Left cardiac atrium (tissue), 4 donors: ENCODE measurements at regions not wholly inside any gene's neighbourhood (a gene's known extent, or its start where the extent isn't known, plus 50 kb on each side); places are given as distances from the start of the nearest gene placed in this dataset.
A peak's percentile ranks its signal among the peaks of the same experiment; 100 is the strongest.
"Not testable (repeated sequence)": the region's sequence is repeated elsewhere in the genome, so short reads cannot be mapped to it uniquely, and the experiment has no call there.

Source experiments
- ATAC-seq, 2 donors: fragments of 200-7000 bp; cut with Tn5 transposase; one replicate each; pipeline ENCODE4 v1.9.1; 2020; ENCODE audit warnings: mild to moderate bottlenecking in 2 of 2, moderate library complexity in 2 of 2
- DNase-seq: peaks from one replicate; pipeline ENCODE4 v3.0.0-alpha.2; 2020
- intact Hi-C, 2 donors: fragments of 100-400 bp; cut with DNase I; formaldehyde crosslinking; loops; one replicate each; pipeline versions ENCODE4 v1.14.1 to v1.15.1; 2022 to 2023
- donor health status: DM: no; HTN: yes; CAD: no.
- donor health status: DM: no; HTN: yes; CAD: no; lungs with severe emphysema.
- donor health status: DM: yes; HTN: yes; CAD: no.
- donor health status: Dilated cardiomyopathy.

DNA sequence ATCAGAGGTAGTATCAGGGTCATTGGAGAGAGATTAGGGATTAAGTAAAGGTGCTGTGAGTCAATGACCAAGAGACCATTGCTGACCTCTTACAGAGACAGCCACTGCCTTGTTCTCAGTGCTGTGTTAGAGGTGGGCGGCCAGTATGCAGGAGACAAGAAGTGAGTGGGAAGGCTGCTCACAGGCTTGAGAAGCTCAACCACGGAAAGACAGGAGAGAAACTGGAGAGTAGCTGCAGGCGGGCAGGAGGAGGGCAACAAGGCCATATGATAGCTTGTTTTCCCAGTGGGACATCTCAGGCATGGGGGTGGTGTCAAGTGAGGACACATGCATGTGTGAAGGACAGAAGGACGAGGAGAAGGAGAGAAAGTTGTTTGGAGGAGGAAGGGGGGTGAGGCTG, 237.3 kb downstream of the PDCD6IP start:
- ATAC-seq: no peak
- intact Hi-C loops: no loop called here
- no peak for DNase-seq

DNA sequence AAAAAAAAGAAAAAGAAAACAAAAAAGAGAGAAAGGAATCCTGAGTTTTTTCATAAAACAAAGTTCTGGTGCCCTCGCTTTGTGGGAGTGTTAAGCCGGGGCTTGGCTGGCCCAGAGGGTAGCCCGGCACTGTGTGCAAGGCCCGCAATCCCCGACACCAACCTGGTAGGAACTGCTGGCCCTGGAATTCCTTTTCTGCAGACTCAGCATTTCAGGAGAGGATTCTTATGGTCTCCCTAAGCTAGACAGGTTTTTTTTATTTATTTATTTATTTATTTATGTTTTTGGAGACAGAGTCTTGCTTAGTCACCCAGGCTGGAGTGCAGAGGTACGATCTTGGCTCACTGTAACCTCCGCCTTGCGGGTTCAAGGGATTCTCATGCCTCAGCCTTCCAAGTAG, 238.8 kb downstream of the PDCD6IP start:
- DNase-seq: no peak
- intact Hi-C loops: no loop called here
- ATAC-seq: no peak

DNA sequence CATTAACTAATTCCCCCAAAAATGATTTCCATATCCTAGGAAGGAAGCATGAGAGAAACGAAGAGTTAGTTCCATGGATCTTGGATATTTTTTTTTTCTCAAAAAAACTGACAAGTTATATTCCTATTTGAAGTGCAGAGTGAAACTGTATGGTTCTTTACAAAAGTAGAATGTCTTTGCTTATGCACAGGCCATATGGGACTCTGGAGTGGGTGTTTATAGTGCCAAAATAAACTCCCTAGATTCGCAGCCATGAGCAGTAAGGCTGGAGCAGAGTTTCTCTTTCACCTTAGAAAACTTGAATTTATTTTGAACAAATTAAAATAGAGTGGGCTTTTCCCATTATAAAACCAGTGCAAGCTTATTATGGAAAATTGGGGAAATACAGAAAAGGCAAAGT, 239.7 kb downstream of the PDCD6IP start:
- ATAC-seq (no peak), DNase-seq (no peak)
- intact Hi-C loops: no loop called here

- no peak for DNase-seq
- intact Hi-C loops: no loop called here
- no peak for ATAC-seq
Measured at GRCh38 chr3:34046154-34046553, 247.7 kb downstream of the PDCD6IP start.

DNA sequence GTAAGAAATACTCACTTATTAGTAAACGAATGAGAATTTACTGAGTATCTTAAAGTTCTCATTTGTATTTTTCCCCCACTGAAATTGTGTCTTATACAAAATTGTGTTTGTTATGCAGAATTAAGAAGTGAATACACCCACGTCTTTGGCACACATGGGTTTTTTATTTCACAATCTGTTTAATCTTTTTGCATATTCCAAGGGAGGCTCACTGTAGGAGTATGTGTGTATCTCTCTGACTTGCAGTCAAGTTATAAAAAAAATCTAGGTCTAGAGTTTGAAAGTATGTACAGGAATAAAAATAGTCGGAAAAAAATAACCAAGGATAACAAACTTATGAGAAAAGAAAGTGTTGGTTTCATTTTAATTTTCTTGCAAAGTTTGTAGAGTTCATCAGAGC, 255.2 kb downstream of the PDCD6IP start:
- intact Hi-C loops: no loop called here
- DNase-seq (no peak), ATAC-seq (peak in 1 of 2 donors; percentile 65)

GRCh38 chr3:34056181-34056910, 257.9 kb downstream of the PDCD6IP start:
- ATAC-seq (no peak), DNase-seq (no peak)
- intact Hi-C loops: no loop called here

GRCh38 chr3:34056951-34057390, 258.5 kb downstream of the PDCD6IP start:
- no peak for DNase-seq
- intact Hi-C loops: no loop called here
- no peak for ATAC-seq

DNA sequence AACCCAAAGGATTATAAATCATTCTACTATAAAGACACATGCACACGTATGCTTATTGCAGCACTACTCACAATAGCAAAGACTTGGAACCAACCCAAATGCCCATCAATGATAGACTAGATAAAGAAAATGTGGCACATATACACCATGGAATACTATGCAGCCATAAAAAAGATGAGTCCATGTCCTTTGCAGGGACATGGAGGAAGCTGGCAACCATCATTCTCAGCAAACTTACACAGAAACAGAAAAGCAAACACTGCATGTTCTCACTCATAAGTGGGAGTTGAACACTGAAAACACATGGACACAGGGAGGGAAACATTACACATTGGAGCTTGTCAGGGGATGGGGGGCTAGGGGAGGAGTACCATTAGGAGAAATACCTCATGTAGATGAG, 262.6 kb downstream of the PDCD6IP start:
- intact Hi-C loops, DNase-seq, ATAC-seq: not testable (repeated sequence)

GRCh38 chr3:34065901-34066300, 267.5 kb downstream of the PDCD6IP start:
- ATAC-seq (no peak), DNase-seq (no peak)
- intact Hi-C loops: no loop called here

DNA sequence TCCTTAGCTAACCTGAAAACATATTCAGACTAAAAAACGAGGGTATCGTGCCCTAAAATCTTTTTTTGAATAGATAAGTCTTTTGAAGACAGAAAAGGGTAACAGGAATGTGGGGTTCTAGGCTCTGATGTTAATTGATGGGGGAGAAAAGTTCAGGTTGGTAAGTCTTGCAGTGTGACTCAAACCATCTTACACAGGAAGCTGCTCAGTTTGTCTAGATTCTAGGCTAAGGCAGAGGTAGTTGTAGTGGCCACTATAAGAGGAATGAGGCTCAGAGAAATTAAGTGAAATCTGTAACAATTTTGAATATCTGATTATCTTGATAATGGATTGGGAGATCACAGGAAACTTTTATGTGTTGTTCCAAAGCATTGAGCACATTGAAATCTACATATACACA, 267.9 kb downstream of the PDCD6IP start:
- DNase-seq: no peak
- intact Hi-C loops: no loop called here
- no peak for ATAC-seq

- intact Hi-C loops: no loop called here
- ATAC-seq (no peak), DNase-seq (no peak)
Measured at GRCh38 chr3:34066999-34067398, 268.6 kb downstream of the PDCD6IP start.

GRCh38 chr3:34067536-34068051, 269.2 kb downstream of the PDCD6IP start:
- ATAC-seq (no peak), DNase-seq (no peak)
- intact Hi-C loops: no loop called here

- DNase-seq (no peak), ATAC-seq (no peak)
- intact Hi-C loops: no loop called here
Measured at GRCh38 chr3:34068505-34068904, 270.1 kb downstream of the PDCD6IP start.

DNA sequence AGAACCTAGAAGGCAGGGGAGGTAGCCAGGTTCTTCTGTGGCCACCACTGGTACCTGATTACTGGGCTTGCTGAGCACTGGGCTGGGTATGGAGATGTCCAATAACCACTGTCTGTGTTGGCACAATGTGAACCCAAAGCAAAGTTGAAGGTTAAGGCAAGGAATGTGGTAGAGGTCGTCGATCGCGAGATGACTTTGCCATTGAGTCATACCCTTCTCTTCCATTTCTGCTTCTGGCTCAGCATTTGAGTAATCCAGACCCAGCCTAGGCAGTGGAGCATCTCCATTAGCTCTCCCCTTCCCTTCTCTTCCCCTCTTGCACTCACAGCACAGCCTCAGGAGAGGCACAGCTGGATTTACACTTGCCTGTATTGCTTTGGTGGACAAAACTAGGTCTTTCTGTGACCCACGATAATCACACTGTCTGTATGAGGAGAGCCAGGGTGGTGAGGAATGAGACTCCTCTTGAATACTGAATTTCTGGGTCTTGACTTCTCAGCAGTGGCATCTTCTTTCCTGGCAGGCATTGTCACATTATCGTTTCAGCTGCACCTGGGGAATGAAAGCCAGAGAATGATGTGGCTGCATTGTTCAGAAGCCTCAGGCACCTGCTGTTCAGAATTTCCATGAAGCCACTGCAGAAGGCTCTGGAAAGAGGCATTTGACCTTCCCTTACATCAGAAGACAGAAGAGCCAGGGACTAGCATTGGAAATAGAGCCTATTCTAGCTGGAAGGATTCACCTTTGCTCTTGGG, 272.6 kb downstream of the PDCD6IP start:
- ATAC-seq (no peak), DNase-seq (no peak)
- intact Hi-C loops: no loop called here

- intact Hi-C loops: no loop called here
- DNase-seq (no peak), ATAC-seq (no peak)
Measured at GRCh38 chr3:34072297-34072696, 273.9 kb downstream of the PDCD6IP start.

GRCh38 chr3:34073111-34073510, 274.7 kb downstream of the PDCD6IP start:
- no peak for DNase-seq
- no peak for ATAC-seq
- intact Hi-C loops: no loop called here

DNA sequence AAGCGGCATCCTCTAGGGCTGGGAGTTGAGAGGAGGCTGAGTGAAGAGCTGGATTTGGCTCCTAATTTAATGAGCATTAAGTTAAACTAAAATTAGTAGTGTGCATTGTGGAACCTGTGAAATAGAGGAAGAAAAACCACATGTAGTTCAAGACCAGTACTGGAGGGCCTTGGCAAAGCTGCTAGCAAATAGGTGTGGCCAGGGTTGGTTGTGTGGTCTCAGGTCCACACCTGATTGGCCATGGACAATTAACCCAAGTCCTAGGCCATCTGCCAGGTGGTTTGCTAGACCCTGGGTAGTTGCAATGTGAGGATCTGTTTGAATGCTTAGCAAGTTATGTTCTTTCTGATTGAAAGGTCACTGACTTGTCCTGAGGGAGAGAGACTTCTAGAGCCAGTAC, 275.5 kb downstream of the PDCD6IP start:
- DNase-seq (no peak), ATAC-seq (no peak)
- intact Hi-C loops: no loop called here

DNA sequence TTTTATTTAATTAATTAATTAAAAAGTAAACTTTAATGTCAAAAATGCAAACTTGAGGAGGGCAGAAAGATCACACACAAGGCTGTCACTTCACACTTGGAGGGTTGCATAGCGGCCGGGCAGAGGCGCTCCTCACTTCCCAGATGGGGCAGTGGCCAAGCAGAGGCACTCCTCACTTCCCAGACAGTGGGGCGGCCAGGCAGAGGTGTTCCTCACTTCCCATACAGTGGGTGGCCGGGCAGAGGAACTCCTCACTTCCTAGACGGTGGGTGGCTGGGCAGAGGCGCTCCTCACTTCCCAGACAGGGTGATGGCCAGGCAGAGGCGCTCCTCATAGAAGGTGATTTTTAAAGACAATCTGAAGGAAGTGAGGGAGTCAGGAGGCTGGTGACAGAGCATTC, 277.5 kb downstream of the PDCD6IP start:
- intact Hi-C loops: no loop called here
- no peak for DNase-seq
- ATAC-seq: no peak

DNA sequence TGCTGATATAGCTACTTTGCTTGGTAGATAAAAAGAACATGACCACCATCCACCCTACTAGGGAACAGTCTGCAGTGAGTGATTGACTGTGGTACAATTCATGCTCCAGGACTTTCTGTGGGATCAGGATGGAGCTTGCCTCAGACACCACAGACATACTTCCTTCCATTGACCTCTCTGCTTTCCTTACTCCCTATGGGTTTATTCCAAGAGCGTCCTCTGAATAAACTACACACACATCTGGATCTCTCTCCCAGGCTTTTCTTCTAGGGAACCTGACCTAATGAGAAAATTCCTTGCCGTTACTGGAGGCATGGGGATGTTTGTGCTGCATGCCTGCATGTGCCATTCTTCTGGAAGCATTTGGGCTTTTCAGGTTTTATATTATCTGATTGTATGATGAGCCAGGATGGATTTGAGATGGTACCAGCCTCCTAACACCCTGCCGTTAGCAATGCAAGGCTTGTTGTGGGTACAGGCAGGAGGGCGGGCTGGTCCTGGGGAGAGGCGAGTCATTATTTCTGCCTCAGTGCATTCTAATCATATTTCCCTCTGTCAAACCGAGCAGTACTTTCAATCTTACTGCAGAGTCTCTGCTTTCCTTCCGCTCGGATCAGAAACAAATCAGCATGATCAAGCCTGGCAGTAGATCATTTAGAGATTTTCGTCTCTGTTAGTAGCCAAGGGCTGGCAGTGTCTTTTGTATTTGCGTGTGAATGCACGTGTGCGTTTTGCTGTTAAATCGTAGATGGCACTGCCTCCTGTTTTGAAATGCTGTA, 279.2 kb downstream of the PDCD6IP start:
- intact Hi-C loops: no loop called here
- DNase-seq (no peak), ATAC-seq (no peak)

- DNase-seq (no peak), ATAC-seq (peak in 1 of 2 donors; percentile 26)
- intact Hi-C loops: no loop called here
Measured at GRCh38 chr3:34078418-34078817, 280.0 kb downstream of the PDCD6IP start.
